Tibial artery (tissue), 4 donors: ENCODE measurements at regions not wholly inside any gene's neighbourhood (a gene's known extent, or its start where the extent isn't known, plus 50 kb on each side); places are given as distances from the start of the nearest gene placed in this dataset.

Experiments used
- DNase-seq, 2 donors: peaks; one replicate each; pipeline ENCODE4 v3.0.0-alpha.2; 2019
- H3K27ac ChIP-seq, 2 donors: fragments of 200-600 bp; sonication (generic) in 1 of 2; 1 replicate in 1 of 2; 2 replicates in 1 of 2; pipeline ENCODE4 v1.5.1; 2018 to 2019; ENCODE audit warnings: mild to moderate bottlenecking in 1 of 2
- H3K27me3 ChIP-seq, 2 donors: fragments of 200-600 bp; sonication (generic) in 1 of 2; one replicate each; pipeline versions ENCODE4 v1.5.1 to v1.6.0; 2016 to 2019
- H3K36me3 ChIP-seq, 3 donors: fragments of 200-600 bp; sonication (generic) in 2 of 3; one replicate each; pipeline ENCODE4 v1.5.1; 2016 to 2019; ENCODE audit warnings: mild to moderate bottlenecking in 2 of 3
- H3K4me1 ChIP-seq, 4 donors: fragments of 200-600 bp; sonication (generic) in 2 of 4; 1 replicate in 3 of 4; 2 replicates in 1 of 4; pipeline ENCODE4 v1.5.1; 2016 to 2019
- H3K4me3 ChIP-seq, 2 donors: fragments of 200-600 bp; sonication (generic) in 1 of 2; 1 replicate in 1 of 2; 2 replicates in 1 of 2; pipeline ENCODE4 v1.5.1; 2018 to 2019; ENCODE audit warnings: mild to moderate bottlenecking in 2 of 2
- H3K9me3 ChIP-seq, 3 donors: fragments of 200-600 bp; sonication (generic) in 1 of 3; one replicate each; pipeline ENCODE4 v1.5.1; 2016 to 2019
- CTCF ChIP-seq, 2 experiments: fragments of 200-600 bp in 1 of 2; fragments of 450-650 bp in 1 of 2; IDR thresholded peaks; one replicate each; pipeline ENCODE4 v1.5.1; 2017 to 2019; ENCODE audit warnings: antibody characterized with exemption in 2 of 2, mild to moderate bottlenecking in 1 of 2, moderate library complexity in 1 of 2
- intact Hi-C: fragments of 100-400 bp; cut with DNase I; formaldehyde crosslinking; loops from one replicate; pipeline ENCODE4 v1.15.0; 2023; ENCODE audit warnings: low total_unique reads

- H3K4me3 ChIP-seq: no peak overlapping the region
- peaks cover 0 to 81% of the 10 kb centered on the region in 2 donors for H3K27me3 ChIP-seq
- TF ChIP-seq CTCF (IDR thresholded peaks at IDR 0.05): no peak
- H3K36me3 ChIP-seq: no peaks in the 10 kb centered on the region
- H3K27ac ChIP-seq: no peak overlapping the region
- H3K9me3 ChIP-seq: no peaks in the 10 kb centered on the region
- intact Hi-C loops: no loop called here
- no peaks in the 10 kb centered on the region for H3K4me1 ChIP-seq
- DNase-seq: no peak
These were observed 72.5 kb downstream of the RRAGC start for GRCh38 chr1:38787041-38787440.

- intact Hi-C loops: no loop called here
- no peaks in the 10 kb centered on the region for H3K9me3 ChIP-seq
- no peak for DNase-seq
- no peak overlapping the region for H3K27ac ChIP-seq
- peaks cover 0 to 81% of the 10 kb centered on the region in 2 donors for H3K27me3 ChIP-seq
- no peaks in the 10 kb centered on the region for H3K4me1 ChIP-seq
- TF ChIP-seq CTCF (IDR thresholded peaks at IDR 0.05): no peak
- H3K4me3 ChIP-seq: no peak overlapping the region
- no peaks in the 10 kb centered on the region for H3K36me3 ChIP-seq
These were observed 73.5 kb downstream of the RRAGC start for GRCh38 chr1:38786040-38786436.

DNA sequence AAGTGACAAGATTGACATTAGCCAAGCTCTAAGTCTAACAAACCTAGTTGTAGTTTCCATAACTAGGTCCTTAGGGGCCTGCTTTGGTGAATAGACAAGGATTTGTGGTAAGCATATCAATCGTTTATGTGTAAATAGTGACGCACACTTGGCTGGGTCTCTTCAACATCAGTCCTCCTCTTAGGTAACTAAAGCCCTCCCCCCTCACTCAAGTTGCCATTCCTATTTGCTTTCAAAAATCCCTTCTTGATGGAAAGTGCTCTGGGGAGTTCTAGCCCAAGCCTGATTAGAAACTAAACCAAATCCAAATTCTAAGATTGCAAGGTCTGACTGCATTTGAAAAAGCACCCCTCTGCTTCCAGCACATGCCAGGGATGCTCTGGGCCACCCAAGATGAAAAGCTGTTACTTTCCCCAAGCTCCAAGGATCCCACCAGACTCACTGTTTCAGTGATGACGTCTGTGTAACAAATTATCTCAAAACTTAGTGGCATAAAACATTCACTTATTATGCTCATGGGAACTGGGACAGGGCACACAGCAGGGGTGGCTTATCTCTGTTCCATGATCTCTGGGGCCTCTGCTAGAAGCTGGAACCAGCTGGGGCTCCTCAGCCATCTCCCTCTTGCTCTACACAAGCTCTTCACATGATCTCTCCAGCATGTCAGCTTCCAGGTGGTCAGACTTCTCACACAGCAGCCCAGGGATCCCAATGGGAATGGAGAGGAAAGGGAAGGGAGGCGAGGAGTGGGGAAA is 74.1 kb downstream of the RRAGC start:
- Histone ChIP-seq H3K27ac (no peak overlapping the region), H3K27me3 (peaks cover 0 to 77% of the 10 kb centered on the region in 2 donors), H3K4me1 (no peaks in the 10 kb centered on the region), H3K4me3 (no peak overlapping the region), H3K36me3 (no peaks in the 10 kb centered on the region), H3K9me3 (no peaks in the 10 kb centered on the region)
- intact Hi-C loops: no loop called here
- DNase-seq: no peak
- TF ChIP-seq CTCF (IDR thresholded peaks at IDR 0.05): no peak

GRCh38 chr1:38784452-38785284 is 74.9 kb downstream of the RRAGC start:
- no peak overlapping the region for H3K27ac ChIP-seq
- H3K36me3 ChIP-seq: no peaks in the 10 kb centered on the region
- no peak for DNase-seq
- H3K4me3 ChIP-seq: no peak overlapping the region
- peaks cover 0 to 76% of the 10 kb centered on the region in 2 donors for H3K27me3 ChIP-seq
- no peaks in the 10 kb centered on the region for H3K4me1 ChIP-seq
- TF ChIP-seq CTCF (IDR thresholded peaks at IDR 0.05): no peak
- intact Hi-C loops: no loop called here
- H3K9me3 ChIP-seq: no peaks in the 10 kb centered on the region

DNA sequence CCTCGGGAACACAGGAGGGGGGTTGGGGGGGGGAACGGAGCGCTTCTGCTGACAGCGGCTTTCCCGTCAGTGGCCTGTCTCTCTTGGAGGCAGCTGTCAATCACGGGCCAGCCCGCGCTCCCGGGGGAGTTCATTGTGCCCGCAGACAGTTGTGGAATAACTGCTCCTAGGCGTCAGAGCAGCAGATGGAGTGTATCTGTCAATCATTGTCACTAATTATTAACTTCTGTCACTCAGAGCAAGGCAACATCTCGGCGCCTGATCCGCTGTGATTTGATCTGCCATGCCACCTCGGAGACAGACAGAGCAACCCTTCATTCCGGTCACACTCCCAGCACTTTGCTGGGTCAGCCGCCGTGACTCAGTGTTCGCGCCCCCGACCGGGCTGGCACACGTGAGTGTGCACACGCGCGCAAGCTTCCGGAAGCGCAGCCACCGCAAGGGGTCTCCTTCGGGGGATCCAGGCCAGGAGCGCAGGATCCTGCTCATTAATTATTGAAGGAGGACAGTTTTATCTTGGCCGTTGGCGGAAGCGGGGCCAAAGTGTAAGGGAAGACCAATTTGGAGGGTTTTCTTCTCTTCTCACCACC is 75.8 kb downstream of the RRAGC start:
- Histone ChIP-seq H3K27ac (no peak overlapping the region), H3K4me1 (no peaks in the 10 kb centered on the region), H3K27me3 (peaks cover 0 to 83% of the 10 kb centered on the region in 2 donors), H3K4me3 (no peak overlapping the region), H3K36me3 (no peaks in the 10 kb centered on the region), H3K9me3 (no peaks in the 10 kb centered on the region)
- TF ChIP-seq CTCF (IDR thresholded peaks at IDR 0.05): no peak
- intact Hi-C loops: no loop called here
- no peak for DNase-seq
